Tibial nerve (tissue), 4 donors: ENCODE measurements at regions not wholly inside any gene's neighbourhood (a gene's known extent, or its start where the extent isn't known, plus 50 kb on each side); places are given as distances from the start of the nearest gene placed in this dataset.
"Not testable (repeated sequence)": the region's sequence is repeated elsewhere in the genome, so short reads cannot be mapped to it uniquely, and the experiment has no call there.

Experiments
- DNase-seq, 2 donors: peaks; one replicate each; pipeline ENCODE4 v3.0.0-alpha.2; 2019; ENCODE audit warnings: low spot score in 2 of 2
- H3K27ac ChIP-seq, 4 donors: fragments of 200-600 bp; sonication (generic) in 3 of 4; one replicate each; pipeline ENCODE4 v1.5.1; 2017 to 2019; ENCODE audit warnings: mild to moderate bottlenecking in 1 of 4
- H3K27me3 ChIP-seq, 2 donors: fragments of 200-600 bp; sonication (generic) in 1 of 2; one replicate each; pipeline versions ENCODE4 v1.5.1 to v1.6.0; 2017 to 2019
- H3K36me3 ChIP-seq, 3 donors: fragments of 200-600 bp; sonication (generic); one replicate each; pipeline ENCODE4 v1.5.1; 2018 to 2019
- H3K4me1 ChIP-seq, 4 donors: fragments of 200-600 bp; sonication (generic) in 3 of 4; one replicate each; pipeline ENCODE4 v1.5.1; 2017 to 2019
- H3K4me3 ChIP-seq, 4 donors: fragments of 200-600 bp; sonication (generic) in 3 of 4; one replicate each; pipeline ENCODE4 v1.5.1; 2017 to 2019; ENCODE audit warnings: mild to moderate bottlenecking in 1 of 4, moderate library complexity in 1 of 4
- H3K9me3 ChIP-seq, 4 donors: fragments of 200-600 bp; sonication (generic) in 3 of 4; one replicate each; pipeline ENCODE4 v1.5.1; 2017 to 2019
- CTCF ChIP-seq, 5 experiments: fragments of 200-600 bp in 3 of 5; fragments of 450-650 bp in 2 of 5; sonication (generic) in 3 of 5; IDR thresholded peaks; one replicate each; pipeline ENCODE4 v1.5.1; 2016 to 2019; ENCODE audit warnings: antibody characterized with exemption in 5 of 5, mild to moderate bottlenecking in 3 of 5, moderate library complexity in 2 of 5
- EP300 ChIP-seq, 2 donors: sonication (generic); formaldehyde crosslinking; IDR thresholded peaks; one replicate each; pipeline ENCODE4 v1.6.1; 2017; ENCODE audit warnings: antibody characterized with exemption in 2 of 2, mild to moderate bottlenecking in 1 of 2
- POLR2A ChIP-seq, 2 donors: fragments of 450-650 bp; IDR thresholded peaks; one replicate each; pipeline ENCODE4 v1.6.1; 2017; ENCODE audit warnings: antibody characterized with exemption in 2 of 2, mild to moderate bottlenecking in 2 of 2, moderate library complexity in 2 of 2
- WGBS, 2 donors: methylation state at CpG; one replicate each; pipeline ENCODE4 v1.1.5; 2018; 5-methylcytosine and 5-hydroxymethylcytosine counted together

- Histone ChIP-seq H3K9me3 (no peaks in the 10 kb centered on the region), H3K27me3 (no peaks in the 10 kb centered on the region), H3K36me3 (no peaks in the 10 kb centered on the region), H3K4me3 (no peak overlapping the region), H3K27ac (no peak overlapping the region), H3K4me1 (no peaks in the 10 kb centered on the region)
- DNase-seq: no peak
- WGBS, 2 donors: 89 to 92% methylated on average over 3 of the region's 3 CpGs
- TF ChIP-seq EP300 (IDR thresholded peaks at IDR 0.05) (no peak), POLR2A (IDR thresholded peaks at IDR 0.05) (no peak), CTCF (IDR thresholded peaks at IDR 0.05) (no peak)
Measured at GRCh38 chr5:89168766-89169165, 285.8 kb upstream of the MEF2C start.

- not testable (repeated sequence) for H3K27ac ChIP-seq, H3K36me3 ChIP-seq, H3K4me3 ChIP-seq, H3K27me3 ChIP-seq, H3K9me3 ChIP-seq, DNase-seq, H3K4me1 ChIP-seq
- WGBS, 2 donors: 96 to 98% methylated on average over 2 of the region's 2 CpGs
Measured at GRCh38 chr5:89164703-89165102, 281.7 kb upstream of the MEF2C start.

GRCh38 chr5:89156226-89156625 is 273.2 kb upstream of the MEF2C start:
- TF ChIP-seq CTCF (IDR thresholded peaks at IDR 0.05) (no peak), EP300 (IDR thresholded peaks at IDR 0.05) (no peak), POLR2A (IDR thresholded peaks at IDR 0.05) (no peak)
- no peaks in the 10 kb centered on the region for H3K4me1 ChIP-seq
- no peaks in the 10 kb centered on the region for H3K9me3 ChIP-seq
- no peak overlapping the region for H3K4me3 ChIP-seq
- H3K36me3 ChIP-seq: no peaks in the 10 kb centered on the region
- DNase-seq: no peak
- no peaks in the 10 kb centered on the region for H3K27me3 ChIP-seq
- no peak overlapping the region for H3K27ac ChIP-seq

GRCh38 chr5:89147031-89147430 is 264.0 kb upstream of the MEF2C start:
- WGBS, 2 donors: 63 to 71% methylated on average over 1 of the region's 1 CpG
- H3K9me3 ChIP-seq: no peaks in the 10 kb centered on the region
- no peak overlapping the region for H3K4me3 ChIP-seq
- H3K4me1 ChIP-seq: no peaks in the 10 kb centered on the region
- no peaks in the 10 kb centered on the region for H3K27me3 ChIP-seq
- TF ChIP-seq POLR2A (IDR thresholded peaks at IDR 0.05) (no peak), CTCF (IDR thresholded peaks at IDR 0.05) (no peak)
- no peak for DNase-seq
- H3K36me3 ChIP-seq: no peaks in the 10 kb centered on the region
- no peak overlapping the region for H3K27ac ChIP-seq

- TF ChIP-seq CTCF (IDR thresholded peaks at IDR 0.05) (no peak), POLR2A (IDR thresholded peaks at IDR 0.05) (no peak), EP300 (IDR thresholded peaks at IDR 0.05) (no peak)
- 77 to 80% methylated on average over 1 of the region's 1 CpG for WGBS, 2 donors
- Histone ChIP-seq H3K27me3 (no peaks in the 10 kb centered on the region), H3K36me3 (no peaks in the 10 kb centered on the region), H3K4me3 (no peak overlapping the region), H3K27ac (no peak overlapping the region), H3K4me1 (no peaks in the 10 kb centered on the region), H3K9me3 (no peaks in the 10 kb centered on the region)
- DNase-seq: no peak
Measured at GRCh38 chr5:89137148-89137547, 254.2 kb upstream of the MEF2C start.

GRCh38 chr5:89133975-89134374 is 251.0 kb upstream of the MEF2C start:
- H3K4me3 ChIP-seq: no peak overlapping the region
- no peak for DNase-seq
- H3K4me1 ChIP-seq: no peaks in the 10 kb centered on the region
- H3K9me3 ChIP-seq: no peaks in the 10 kb centered on the region
- no peaks in the 10 kb centered on the region for H3K27me3 ChIP-seq
- no peak for TF ChIP-seq EP300 (IDR thresholded peaks at IDR 0.05)
- no peak for TF ChIP-seq POLR2A (IDR thresholded peaks at IDR 0.05)
- no peak for TF ChIP-seq CTCF (IDR thresholded peaks at IDR 0.05)
- H3K36me3 ChIP-seq: no peaks in the 10 kb centered on the region
- 83 to 88% methylated on average over 1 of the region's 1 CpG for whole genome bisulfite sequencing, 2 donors
- no peak overlapping the region for H3K27ac ChIP-seq
